CD4-positive, alpha-beta T cell (primary cell): ENCODE measurements at regions not wholly inside any gene's neighbourhood (a gene's known extent, or its start where the extent isn't known, plus 50 kb on each side); places are given as distances from the start of the nearest gene placed in this dataset.
"Not testable (repeated sequence)": the region's sequence is repeated elsewhere in the genome, so short reads cannot be mapped to it uniquely, and the experiment has no call there.

Experiments
- ATAC-seq: fragments of 200-7000 bp; cut with Tn5 transposase; one replicate; pipeline ENCODE4 v1.10.0; 2022; ENCODE audit warnings: mild to moderate bottlenecking; ENCODE audit not compliant: poor library complexity
- CTCF ChIA-PET: fragments of 350-600 bp; sonication (Branson Sonifier 250); formaldehyde crosslinking; loops from one replicate; lab custom pipeline; 2021; ENCODE audit warnings: antibody characterized with exemption, inconsistent platforms; lab: Charles Lee
- POLR2A ChIA-PET: fragments of 350-600 bp; sonication (Branson Sonifier 250); formaldehyde crosslinking; loops from one replicate; lab custom pipeline; 2021; ENCODE audit warnings: antibody characterized with exemption, inconsistent platforms; lab: Charles Lee
- DNase-seq, 14 experiments: peaks; one replicate each; pipeline ENCODE4 v3.0.0-alpha.2; 2013 to 2020; ENCODE audit warnings: mixed read lengths in 2 of 14
- H3K27ac ChIP-seq, 2 donors: one replicate each; pipeline versions ENCODE4 v1.5.1 to v1.7.0; 2013; ENCODE audit warnings: low read length in 2 of 2, low read depth in 1 of 2, mild to moderate bottlenecking in 1 of 2
- H3K27me3 ChIP-seq, 2 experiments: 1 replicate in 1 of 2; 2 replicates in 1 of 2; pipeline versions ENCODE4 v1.6.1 to v1.7.0; 2013; ENCODE audit warnings: low read length in 2 of 2, control low read depth in 1 of 2, mild to moderate bottlenecking in 1 of 2, moderate library complexity in 1 of 2; ENCODE audit not compliant: insufficient read depth in 2 of 2, control insufficient read depth in 1 of 2
- H3K36me3 ChIP-seq: one replicate; pipeline ENCODE4 v1.6.1; 2013; ENCODE audit warnings: low read length, control low read depth; ENCODE audit not compliant: insufficient read depth
- H3K4me1 ChIP-seq: one replicate; pipeline ENCODE4 v1.6.1; 2013; ENCODE audit warnings: low read length, control low read depth; ENCODE audit not compliant: insufficient read depth
- H3K4me3 ChIP-seq: one replicate; pipeline ENCODE4 v1.5.1; 2013; ENCODE audit warnings: mild to moderate bottlenecking, low read length, moderate library complexity
- H3K9me3 ChIP-seq, 2 experiments: 1 replicate in 1 of 2; 2 replicates in 1 of 2; pipeline versions ENCODE4 v1.6.1 to v1.7.0; 2013; ENCODE audit warnings: low read length in 2 of 2, mild to moderate bottlenecking in 2 of 2, control low read depth in 1 of 2, moderate library complexity in 1 of 2; ENCODE audit not compliant: control insufficient read depth in 1 of 2, insufficient read depth in 1 of 2
- H3K27ac Mint-ChIP-seq: one replicate; pipeline ENCODE4 v1.8.0; 2020; ENCODE audit warnings: mixed read lengths
- H3K27me3 Mint-ChIP-seq: one replicate; pipeline ENCODE4 v1.8.0; 2021; ENCODE audit warnings: mixed read lengths
- H3K36me3 Mint-ChIP-seq: one replicate; pipeline ENCODE4 v1.8.0; 2021; ENCODE audit warnings: low read depth, mixed read lengths
- H3K4me1 Mint-ChIP-seq: one replicate; pipeline ENCODE4 v1.8.0; 2021; ENCODE audit warnings: low read depth, mixed read lengths
- H3K4me3 Mint-ChIP-seq: one replicate; pipeline ENCODE4 v1.8.0; 2020; ENCODE audit warnings: mild to moderate bottlenecking, mixed read lengths
- H3K9me3 Mint-ChIP-seq: one replicate; pipeline ENCODE4 v1.8.0; 2020; ENCODE audit warnings: mixed read lengths
- intact Hi-C, 2 experiments: fragments of 100-400 bp; cut with DNase I in 1 of 2; cut with micrococcal nuclease in 1 of 2; formaldehyde crosslinking; loops; one replicate each; pipeline versions ENCODE4 v1.15.1 to v1.9.0; 2023 to 2025; cut with DNase I, micrococcal nuclease
- TF ChIP-seq, protein P1 (sequence below): fragments of 200-600 bp; IDR thresholded peaks from one replicate; pipeline ENCODE4 v1.8.0; 2022; ENCODE audit warnings: antibody characterized with exemption, mild to moderate bottlenecking

DNA sequence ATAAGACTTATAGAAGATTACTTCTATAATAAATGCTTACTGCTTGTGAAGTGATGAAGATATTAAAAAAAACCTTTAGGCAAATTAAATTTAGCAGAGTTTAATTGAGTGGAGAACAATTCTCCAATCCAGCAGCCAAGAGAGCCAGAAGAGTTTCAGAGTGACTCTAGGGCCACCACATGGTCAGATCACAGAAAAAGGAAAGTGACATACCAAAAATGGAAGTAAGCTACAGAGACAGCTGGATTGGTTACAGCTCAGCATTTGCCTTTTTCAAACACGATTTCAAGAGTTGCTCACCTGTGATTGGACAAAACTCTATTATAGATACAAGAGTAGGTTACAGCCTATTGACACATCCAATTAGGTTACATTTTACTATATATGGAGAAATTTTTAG, 79.0 kb upstream of the TRAM1L1 start:
- no peak for ATAC-seq
- H3K4me1 ChIP-seq: no peaks in the 10 kb centered on the region
- Mint-ChIP-seq H3K9me3 (peaks cover 2% of the 10 kb centered on the region), H3K27ac (no peak overlapping the region), H3K4me1 (no peaks in the 10 kb centered on the region), H3K4me3 (no peak overlapping the region), H3K27me3 (no peaks in the 10 kb centered on the region), H3K36me3 (no peaks in the 10 kb centered on the region)
- POLR2A ChIA-PET: no interaction called here
- intact Hi-C loops: no loop called here
- no peaks in the 10 kb centered on the region for H3K36me3 ChIP-seq
- TF ChIP-seq, protein P1, sequence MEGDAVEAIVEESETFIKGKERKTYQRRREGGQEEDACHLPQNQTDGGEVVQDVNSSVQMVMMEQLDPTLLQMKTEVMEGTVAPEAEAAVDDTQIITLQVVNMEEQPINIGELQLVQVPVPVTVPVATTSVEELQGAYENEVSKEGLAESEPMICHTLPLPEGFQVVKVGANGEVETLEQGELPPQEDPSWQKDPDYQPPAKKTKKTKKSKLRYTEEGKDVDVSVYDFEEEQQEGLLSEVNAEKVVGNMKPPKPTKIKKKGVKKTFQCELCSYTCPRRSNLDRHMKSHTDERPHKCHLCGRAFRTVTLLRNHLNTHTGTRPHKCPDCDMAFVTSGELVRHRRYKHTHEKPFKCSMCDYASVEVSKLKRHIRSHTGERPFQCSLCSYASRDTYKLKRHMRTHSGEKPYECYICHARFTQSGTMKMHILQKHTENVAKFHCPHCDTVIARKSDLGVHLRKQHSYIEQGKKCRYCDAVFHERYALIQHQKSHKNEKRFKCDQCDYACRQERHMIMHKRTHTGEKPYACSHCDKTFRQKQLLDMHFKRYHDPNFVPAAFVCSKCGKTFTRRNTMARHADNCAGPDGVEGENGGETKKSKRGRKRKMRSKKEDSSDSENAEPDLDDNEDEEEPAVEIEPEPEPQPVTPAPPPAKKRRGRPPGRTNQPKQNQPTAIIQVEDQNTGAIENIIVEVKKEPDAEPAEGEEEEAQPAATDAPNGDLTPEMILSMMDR: no peak
- peaks cover 0 to 12% of the 10 kb centered on the region in 2 experiments for H3K9me3 ChIP-seq
- no peak overlapping the region for H3K4me3 ChIP-seq
- no peak for DNase-seq
- H3K27me3 ChIP-seq: no peaks in the 10 kb centered on the region
- CTCF ChIA-PET: no interaction called here
- no peak overlapping the region for H3K27ac ChIP-seq

DNA sequence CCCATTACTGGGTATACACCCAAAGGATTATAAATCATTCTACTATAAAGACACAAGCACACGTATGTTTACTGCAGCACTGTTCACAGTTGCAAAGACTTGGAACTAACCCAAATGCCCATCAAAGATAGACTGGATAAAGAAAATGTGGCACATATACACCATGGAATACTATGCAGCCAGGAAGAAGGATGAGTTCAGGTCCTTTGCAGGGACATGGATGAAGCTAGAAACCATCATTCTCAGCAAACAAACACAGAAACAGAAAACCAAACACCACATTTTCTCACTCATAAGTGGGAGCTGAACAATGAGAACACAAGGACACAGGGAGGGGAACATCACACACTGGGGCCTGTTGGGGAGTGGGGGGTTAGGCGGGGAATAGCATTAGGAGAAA, 90.0 kb upstream of the TRAM1L1 start:
- H3K27me3 Mint-ChIP-seq, H3K4me3 ChIP-seq, H3K4me3 Mint-ChIP-seq, DNase-seq, H3K36me3 ChIP-seq, POLR2A ChIA-PET, ATAC-seq, H3K27ac Mint-ChIP-seq, H3K4me1 Mint-ChIP-seq, H3K36me3 Mint-ChIP-seq, H3K9me3 ChIP-seq, intact Hi-C loops, H3K27ac ChIP-seq, H3K9me3 Mint-ChIP-seq, H3K4me1 ChIP-seq, H3K27me3 ChIP-seq: not testable (repeated sequence)
- CTCF ChIA-PET: interaction anchor here (1.5 kb wide), 1 partner anchor 16 kb away, joined by 3 read pairs; no protein-coding TSS in a partner anchor

DNA sequence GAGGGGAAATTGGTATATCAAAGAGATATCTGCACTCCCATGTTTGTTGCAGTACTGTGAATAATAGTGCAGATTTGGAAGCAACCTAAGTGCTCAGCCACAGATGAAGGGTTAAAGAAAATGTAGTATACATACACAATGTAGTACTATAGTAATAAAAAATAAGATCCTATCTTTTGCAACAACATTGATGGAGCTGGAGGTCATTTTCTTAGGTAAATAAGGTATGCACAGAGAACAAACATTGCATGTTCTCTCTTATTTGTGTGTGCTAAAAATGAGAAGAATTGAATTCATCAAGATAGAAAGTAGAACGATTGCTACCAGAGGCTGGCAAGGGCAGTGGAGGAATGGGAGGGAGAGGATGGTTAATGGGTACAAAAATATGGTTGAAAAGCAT, 117.9 kb upstream of the TRAM1L1 start:
- intact Hi-C loops: no loop called here
- H3K27ac Mint-ChIP-seq: no peak overlapping the region
- ATAC-seq: no peak
- CTCF ChIA-PET: no interaction called here
- no peaks in the 10 kb centered on the region for H3K4me1 Mint-ChIP-seq
- no peaks in the 10 kb centered on the region for H3K4me1 ChIP-seq
- no peak overlapping the region for H3K4me3 ChIP-seq
- TF ChIP-seq, protein P1: no peak
- peaks cover 10% of the 10 kb centered on the region for H3K9me3 Mint-ChIP-seq
- no peaks in the 10 kb centered on the region for H3K9me3 ChIP-seq
- H3K27ac ChIP-seq: no peak overlapping the region
- H3K27me3 Mint-ChIP-seq: no peaks in the 10 kb centered on the region
- H3K36me3 Mint-ChIP-seq: no peaks in the 10 kb centered on the region
- H3K36me3 ChIP-seq: no peaks in the 10 kb centered on the region
- DNase-seq: no peak
- H3K4me3 Mint-ChIP-seq: no peak overlapping the region
- no peaks in the 10 kb centered on the region for H3K27me3 ChIP-seq
- POLR2A ChIA-PET: no interaction called here

DNA sequence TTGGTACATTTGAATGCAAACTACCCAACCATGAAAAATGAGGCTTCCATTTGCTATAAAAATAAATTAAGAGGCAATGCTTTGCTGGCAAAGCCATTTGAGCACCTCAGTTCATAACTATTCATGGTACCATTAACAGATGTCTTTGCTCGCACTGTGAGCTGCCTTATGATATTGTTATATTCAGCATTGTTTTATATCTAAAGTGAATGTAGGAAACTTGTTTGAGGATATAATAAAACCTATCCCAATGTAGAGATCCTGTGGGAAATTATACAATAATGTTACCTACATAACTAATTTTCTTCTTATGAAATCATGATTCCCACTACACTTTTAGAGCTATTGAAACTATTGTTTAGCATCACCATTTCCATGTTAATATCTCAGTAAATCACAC, 125.2 kb upstream of the TRAM1L1 start:
- Histone ChIP-seq H3K4me1 (no peaks in the 10 kb centered on the region), H3K9me3 (no peaks in the 10 kb centered on the region), H3K4me3 (no peak overlapping the region), H3K36me3 (no peaks in the 10 kb centered on the region), H3K27ac (no peak overlapping the region), H3K27me3 (no peaks in the 10 kb centered on the region)
- DNase-seq (no peak), ATAC-seq (no peak)
- POLR2A ChIA-PET: no interaction called here
- Mint-ChIP-seq H3K4me3 (no peak overlapping the region), H3K36me3 (no peaks in the 10 kb centered on the region), H3K27me3 (no peaks in the 10 kb centered on the region), H3K27ac (no peak overlapping the region), H3K9me3 (peaks cover 2% of the 10 kb centered on the region), H3K4me1 (no peaks in the 10 kb centered on the region)
- CTCF ChIA-PET: no interaction called here
- TF ChIP-seq, protein P1: no peak
- intact Hi-C loops: no loop called here
